ENCODE measurements at regions not wholly inside any gene's neighbourhood (a gene's known extent, or its start where the extent isn't known, plus 50 kb on each side); places are given as distances from the start of the nearest gene placed in this dataset.

DNA sequence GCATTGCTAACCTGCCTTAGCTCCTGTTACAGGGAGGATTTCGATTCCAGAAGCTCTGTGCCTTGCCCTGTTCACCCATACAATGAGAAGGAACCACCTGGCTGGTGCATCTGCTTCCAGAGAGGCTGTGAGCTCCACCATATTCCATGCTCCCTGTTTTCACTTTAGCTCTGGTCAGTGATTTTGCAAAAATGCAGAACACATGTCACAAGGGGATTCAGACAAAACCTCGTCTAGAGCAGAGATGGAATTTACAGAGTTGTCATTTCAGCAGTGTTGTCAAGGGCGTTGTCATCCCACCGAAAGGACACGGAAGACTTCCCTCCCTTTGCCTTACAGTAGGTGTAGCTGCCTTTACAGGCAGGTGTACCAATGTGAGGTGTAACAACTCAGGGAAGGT is 223.0 kb upstream of the ARID1B start (continued):
- TF ChIP-seq, protein P1, sequence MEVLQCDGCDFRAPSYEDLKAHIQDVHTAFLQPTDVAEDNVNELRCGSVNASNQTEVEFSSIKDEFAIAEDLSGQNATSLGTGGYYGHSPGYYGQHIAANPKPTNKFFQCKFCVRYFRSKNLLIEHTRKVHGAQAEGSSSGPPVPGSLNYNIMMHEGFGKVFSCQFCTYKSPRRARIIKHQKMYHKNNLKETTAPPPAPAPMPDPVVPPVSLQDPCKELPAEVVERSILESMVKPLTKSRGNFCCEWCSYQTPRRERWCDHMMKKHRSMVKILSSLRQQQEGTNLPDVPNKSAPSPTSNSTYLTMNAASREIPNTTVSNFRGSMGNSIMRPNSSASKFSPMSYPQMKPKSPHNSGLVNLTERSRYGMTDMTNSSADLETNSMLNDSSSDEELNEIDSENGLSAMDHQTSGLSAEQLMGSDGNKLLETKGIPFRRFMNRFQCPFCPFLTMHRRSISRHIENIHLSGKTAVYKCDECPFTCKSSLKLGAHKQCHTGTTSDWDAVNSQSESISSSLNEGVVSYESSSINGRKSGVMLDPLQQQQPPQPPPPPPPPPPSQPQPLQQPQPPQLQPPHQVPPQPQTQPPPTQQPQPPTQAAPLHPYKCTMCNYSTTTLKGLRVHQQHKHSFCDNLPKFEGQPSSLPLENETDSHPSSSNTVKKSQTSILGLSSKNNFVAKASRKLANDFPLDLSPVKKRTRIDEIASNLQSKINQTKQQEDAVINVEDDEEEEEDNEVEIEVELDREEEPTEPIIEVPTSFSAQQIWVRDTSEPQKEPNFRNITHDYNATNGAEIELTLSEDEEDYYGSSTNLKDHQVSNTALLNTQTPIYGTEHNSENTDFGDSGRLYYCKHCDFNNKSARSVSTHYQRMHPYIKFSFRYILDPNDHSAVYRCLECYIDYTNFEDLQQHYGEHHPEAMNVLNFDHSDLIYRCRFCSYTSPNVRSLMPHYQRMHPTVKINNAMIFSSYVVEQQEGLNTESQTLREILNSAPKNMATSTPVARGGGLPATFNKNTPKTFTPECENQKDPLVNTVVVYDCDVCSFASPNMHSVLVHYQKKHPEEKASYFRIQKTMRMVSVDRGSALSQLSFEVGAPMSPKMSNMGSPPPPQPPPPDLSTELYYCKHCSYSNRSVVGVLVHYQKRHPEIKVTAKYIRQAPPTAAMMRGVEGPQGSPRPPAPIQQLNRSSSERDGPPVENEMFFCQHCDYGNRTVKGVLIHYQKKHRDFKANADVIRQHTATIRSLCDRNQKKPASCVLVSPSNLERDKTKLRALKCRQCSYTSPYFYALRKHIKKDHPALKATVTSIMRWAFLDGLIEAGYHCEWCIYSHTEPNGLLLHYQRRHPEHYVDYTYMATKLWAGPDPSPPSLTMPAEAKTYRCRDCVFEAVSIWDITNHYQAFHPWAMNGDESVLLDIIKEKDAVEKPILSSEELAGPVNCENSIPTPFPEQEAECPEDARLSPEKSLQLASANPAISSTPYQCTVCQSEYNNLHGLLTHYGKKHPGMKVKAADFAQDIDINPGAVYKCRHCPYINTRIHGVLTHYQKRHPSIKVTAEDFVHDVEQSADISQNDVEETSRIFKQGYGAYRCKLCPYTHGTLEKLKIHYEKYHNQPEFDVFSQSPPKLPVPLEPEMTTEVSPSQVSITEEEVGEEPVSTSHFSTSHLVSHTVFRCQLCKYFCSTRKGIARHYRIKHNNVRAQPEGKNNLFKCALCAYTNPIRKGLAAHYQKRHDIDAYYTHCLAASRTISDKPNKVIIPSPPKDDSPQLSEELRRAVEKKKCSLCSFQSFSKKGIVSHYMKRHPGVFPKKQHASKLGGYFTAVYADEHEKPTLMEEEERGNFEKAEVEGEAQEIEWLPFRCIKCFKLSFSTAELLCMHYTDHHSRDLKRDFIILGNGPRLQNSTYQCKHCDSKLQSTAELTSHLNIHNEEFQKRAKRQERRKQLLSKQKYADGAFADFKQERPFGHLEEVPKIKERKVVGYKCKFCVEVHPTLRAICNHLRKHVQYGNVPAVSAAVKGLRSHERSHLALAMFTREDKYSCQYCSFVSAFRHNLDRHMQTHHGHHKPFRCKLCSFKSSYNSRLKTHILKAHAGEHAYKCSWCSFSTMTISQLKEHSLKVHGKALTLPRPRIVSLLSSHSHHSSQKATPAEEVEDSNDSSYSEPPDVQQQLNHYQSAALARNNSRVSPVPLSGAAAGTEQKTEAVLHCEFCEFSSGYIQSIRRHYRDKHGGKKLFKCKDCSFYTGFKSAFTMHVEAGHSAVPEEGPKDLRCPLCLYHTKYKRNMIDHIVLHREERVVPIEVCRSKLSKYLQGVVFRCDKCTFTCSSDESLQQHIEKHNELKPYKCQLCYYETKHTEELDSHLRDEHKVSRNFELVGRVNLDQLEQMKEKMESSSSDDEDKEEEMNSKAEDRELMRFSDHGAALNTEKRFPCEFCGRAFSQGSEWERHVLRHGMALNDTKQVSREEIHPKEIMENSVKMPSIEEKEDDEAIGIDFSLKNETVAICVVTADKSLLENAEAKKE (CRISPR knock-in tag; IDR thresholded peaks at IDR 0.05) = no peak
- TF ChIP-seq, protein P2, sequence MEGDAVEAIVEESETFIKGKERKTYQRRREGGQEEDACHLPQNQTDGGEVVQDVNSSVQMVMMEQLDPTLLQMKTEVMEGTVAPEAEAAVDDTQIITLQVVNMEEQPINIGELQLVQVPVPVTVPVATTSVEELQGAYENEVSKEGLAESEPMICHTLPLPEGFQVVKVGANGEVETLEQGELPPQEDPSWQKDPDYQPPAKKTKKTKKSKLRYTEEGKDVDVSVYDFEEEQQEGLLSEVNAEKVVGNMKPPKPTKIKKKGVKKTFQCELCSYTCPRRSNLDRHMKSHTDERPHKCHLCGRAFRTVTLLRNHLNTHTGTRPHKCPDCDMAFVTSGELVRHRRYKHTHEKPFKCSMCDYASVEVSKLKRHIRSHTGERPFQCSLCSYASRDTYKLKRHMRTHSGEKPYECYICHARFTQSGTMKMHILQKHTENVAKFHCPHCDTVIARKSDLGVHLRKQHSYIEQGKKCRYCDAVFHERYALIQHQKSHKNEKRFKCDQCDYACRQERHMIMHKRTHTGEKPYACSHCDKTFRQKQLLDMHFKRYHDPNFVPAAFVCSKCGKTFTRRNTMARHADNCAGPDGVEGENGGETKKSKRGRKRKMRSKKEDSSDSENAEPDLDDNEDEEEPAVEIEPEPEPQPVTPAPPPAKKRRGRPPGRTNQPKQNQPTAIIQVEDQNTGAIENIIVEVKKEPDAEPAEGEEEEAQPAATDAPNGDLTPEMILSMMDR (conservative IDR thresholded peaks at IDR 0.05; ENCODE audit: low read depth in 2 of 2) = no peak
- TF ChIP-seq STAT1 (IDR thresholded peaks at IDR 0.05; ENCODE audit: unreplicated experiment) (no peak), EZH2 (IDR thresholded peaks at IDR 0.05; ENCODE audit: low read depth, unreplicated experiment) (no peak), ZNF114 (CRISPR knock-in tag; IDR thresholded peaks at IDR 0.05) (no peak), EZH2phosphoT487 (IDR thresholded peaks at IDR 0.05; ENCODE audit: unreplicated experiment) (no peak), JUNB (IDR thresholded peaks at IDR 0.05; ENCODE audit: unreplicated experiment) (no peak)

DNA sequence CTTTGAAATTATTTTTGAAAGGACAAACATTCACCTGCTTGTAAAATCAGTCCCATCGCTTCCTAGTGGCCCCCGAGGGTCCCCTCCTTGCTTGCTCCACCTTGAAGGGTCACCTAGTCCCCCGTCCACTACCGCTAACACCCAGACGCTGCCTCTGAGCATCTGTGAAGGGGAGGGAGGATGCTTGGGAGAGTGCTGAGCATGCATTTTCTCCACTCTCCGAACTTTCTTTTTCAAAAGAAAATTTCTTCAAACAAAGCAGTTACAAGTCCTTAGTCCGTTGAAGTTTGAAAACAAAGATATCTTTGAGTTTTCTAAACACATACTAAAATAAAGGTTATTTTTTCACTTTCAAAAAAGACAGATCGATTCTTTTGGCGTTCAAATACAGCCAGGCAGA is 224.3 kb upstream of the ARID1B start:
- H3K4me1 Mint-ChIP-seq = no peaks in the 10 kb centered on the region
- H3K27me3 ChIP-seq (ENCODE audit: insufficient read depth) = no peaks in the 10 kb centered on the region
- no peak overlapping the region for H2AFZ ChIP-seq
- TF ChIP-seq EZH2 (IDR thresholded peaks at IDR 0.05; ENCODE audit: low read depth, unreplicated experiment) = no peak
- no peak for TF ChIP-seq STAT1 (IDR thresholded peaks at IDR 0.05; ENCODE audit: unreplicated experiment)
- peaks cover 7% of the 10 kb centered on the region; the same call in 1 of the 2 replicates for H3K9me2 ChIP-seq (ENCODE audit: insufficient read depth)
- H3K27me3 Mint-ChIP-seq (ENCODE audit: insufficient read depth, low read depth, poor library complexity) = peaks cover 5% of the 10 kb centered on the region
- no peak overlapping the region for H3K4me2 ChIP-seq
- H3K4me1 ChIP-seq (ENCODE audit: insufficient read depth) = no peaks in the 10 kb centered on the region
- H3K9me3 Mint-ChIP-seq = no peaks in the 10 kb centered on the region
- H3K36me3 ChIP-seq (ENCODE audit: insufficient read depth) = no peaks in the 10 kb centered on the region; the same call in 1 of the 2 replicates
- H4K20me1 ChIP-seq (replicated peaks; ENCODE audit: insufficient read depth) = no peaks in the 10 kb centered on the region
- no peaks in the 10 kb centered on the region for H3K36me3 Mint-ChIP-seq (ENCODE audit: low read depth)
- DNase-seq (ENCODE audit: low spot score) (no peak), ATAC-seq (no peak)
- H3K79me2 ChIP-seq (replicated peaks; ENCODE audit: insufficient read depth) = no peaks in the 10 kb centered on the region
- H3K4me3 Mint-ChIP-seq = no peak overlapping the region
- H3K27ac ChIP-seq (ENCODE audit: low read depth) = no peak overlapping the region
- H3K27ac Mint-ChIP-seq = no peak overlapping the region
- H3K4me3 ChIP-seq = no peak overlapping the region
- no peaks in the 10 kb centered on the region for H3F3A ChIP-seq (replicated peaks; ENCODE audit: low read depth)

All from GM23338 (cell line).